ENCODE measurements at regions not wholly inside any gene's neighbourhood (a gene's known extent, or its start where the extent isn't known, plus 50 kb on each side); places are given as distances from the start of the nearest gene placed in this dataset.

DNA sequence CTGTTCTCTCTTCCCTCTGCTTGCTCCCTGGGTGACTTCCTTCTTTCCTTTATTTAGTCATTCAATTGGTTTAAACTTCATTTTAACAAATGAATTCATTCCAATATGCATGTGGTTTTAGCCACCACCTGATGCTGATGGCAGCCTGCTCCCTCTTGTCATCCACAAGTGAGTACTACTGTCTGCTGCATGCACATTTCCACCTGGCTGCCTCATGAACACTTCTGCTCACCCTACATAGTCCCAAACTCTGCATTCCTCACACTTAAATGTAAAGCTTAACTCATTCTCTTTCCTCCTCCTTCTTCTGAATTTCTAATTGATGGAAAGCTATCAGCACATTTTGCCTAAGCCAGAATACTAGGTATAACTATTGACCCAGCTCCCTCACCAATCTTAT, 184.7 kb upstream of the ZNF462 start:
- TF ChIP-seq, protein P1, sequence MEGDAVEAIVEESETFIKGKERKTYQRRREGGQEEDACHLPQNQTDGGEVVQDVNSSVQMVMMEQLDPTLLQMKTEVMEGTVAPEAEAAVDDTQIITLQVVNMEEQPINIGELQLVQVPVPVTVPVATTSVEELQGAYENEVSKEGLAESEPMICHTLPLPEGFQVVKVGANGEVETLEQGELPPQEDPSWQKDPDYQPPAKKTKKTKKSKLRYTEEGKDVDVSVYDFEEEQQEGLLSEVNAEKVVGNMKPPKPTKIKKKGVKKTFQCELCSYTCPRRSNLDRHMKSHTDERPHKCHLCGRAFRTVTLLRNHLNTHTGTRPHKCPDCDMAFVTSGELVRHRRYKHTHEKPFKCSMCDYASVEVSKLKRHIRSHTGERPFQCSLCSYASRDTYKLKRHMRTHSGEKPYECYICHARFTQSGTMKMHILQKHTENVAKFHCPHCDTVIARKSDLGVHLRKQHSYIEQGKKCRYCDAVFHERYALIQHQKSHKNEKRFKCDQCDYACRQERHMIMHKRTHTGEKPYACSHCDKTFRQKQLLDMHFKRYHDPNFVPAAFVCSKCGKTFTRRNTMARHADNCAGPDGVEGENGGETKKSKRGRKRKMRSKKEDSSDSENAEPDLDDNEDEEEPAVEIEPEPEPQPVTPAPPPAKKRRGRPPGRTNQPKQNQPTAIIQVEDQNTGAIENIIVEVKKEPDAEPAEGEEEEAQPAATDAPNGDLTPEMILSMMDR (IDR thresholded peaks at IDR 0.05) = no peak
- TF ChIP-seq POLR2A (IDR thresholded peaks at IDR 0.05) (no peak), POLR2AphosphoS5 (IDR thresholded peaks at IDR 0.05) (no peak)
